ENCODE measurements at regions not wholly inside any gene's neighbourhood (a gene's known extent, or its start where the extent isn't known, plus 50 kb on each side); places are given as distances from the start of the nearest gene placed in this dataset.

DNA sequence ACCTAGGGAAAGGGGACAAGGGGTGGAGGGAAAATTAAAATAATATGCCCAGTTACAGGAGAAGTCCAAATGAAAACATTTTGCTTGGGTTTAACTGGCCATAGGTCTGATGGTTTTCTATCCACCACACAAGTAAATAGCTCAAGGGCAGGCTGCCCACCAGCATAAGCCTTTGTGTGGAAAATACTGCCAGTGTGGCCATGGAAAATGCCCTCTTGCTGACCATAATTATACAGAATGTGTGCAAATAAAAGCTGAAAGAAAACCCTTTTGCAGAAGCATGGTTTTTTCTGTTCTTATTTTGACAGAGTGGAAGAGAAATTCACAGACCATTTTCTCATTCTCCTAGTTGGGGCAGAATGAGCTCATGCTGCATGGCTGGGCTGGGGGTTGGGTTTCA lies 111.3 kb upstream of the SIX2 start:
- TF ChIP-seq CTCF (IDR thresholded peaks at IDR 0.05) = no peak
- TF ChIP-seq POLR2A (IDR thresholded peaks at IDR 0.05) = no peak

Data from body of pancreas (tissue), 4 donors.